NCI-H1092 (cell line): ENCODE measurements at regions not wholly inside any gene's neighbourhood (a gene's known extent, or its start where the extent isn't known, plus 50 kb on each side); places are given as distances from the start of the nearest gene placed in this dataset.

Experiments used
- DNase-seq: peaks from one replicate; lab custom pipeline; 2025; lab: John Stamatoyannopoulos, UW

DNA sequence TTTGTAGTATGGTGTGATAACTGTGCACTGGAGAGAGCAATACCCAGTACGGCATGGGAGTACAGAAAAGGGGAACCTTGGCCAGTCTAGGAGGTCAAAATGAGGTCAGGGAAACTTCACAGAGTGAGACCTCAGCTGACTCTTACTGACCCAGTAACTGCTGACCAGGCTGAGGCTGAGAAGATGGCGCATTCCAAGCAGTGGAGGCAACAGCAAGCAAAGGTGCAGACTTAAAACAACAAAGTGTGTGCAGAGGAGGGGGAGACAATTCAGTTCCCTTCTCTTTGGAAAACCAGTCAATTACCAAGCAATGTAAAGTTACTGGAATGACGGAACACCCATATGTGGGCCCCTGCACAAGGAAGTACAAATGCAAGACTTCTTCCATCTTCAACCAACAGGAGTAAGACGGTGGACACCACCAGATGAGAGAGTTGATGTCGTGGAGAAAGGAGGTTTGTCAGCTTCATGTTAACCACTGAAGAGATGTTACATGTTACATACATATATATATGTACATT is 54.6 kb upstream of the PRDX6 start:
- no peak for DNase-seq

DNA sequence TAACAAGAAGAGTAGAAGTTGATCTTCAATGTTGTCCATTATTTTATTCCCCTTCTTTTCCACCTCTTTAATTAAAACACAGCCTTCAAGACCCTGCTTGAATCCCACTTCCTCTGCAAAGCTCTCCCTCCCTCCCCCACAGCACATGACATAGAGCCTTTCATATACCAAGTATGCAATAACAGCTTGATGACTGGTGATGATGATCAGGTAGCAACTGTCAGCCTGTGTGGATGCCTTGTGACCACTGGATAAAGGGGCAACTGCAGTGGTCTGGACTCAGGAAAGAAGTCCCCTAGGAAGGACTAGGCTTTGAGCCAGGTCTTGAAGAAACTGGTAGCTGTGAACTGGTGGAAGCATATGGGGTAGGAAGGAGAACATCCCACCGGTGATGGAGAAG is 53.8 kb upstream of the PRDX6 start:
- no peak for DNase-seq

DNA sequence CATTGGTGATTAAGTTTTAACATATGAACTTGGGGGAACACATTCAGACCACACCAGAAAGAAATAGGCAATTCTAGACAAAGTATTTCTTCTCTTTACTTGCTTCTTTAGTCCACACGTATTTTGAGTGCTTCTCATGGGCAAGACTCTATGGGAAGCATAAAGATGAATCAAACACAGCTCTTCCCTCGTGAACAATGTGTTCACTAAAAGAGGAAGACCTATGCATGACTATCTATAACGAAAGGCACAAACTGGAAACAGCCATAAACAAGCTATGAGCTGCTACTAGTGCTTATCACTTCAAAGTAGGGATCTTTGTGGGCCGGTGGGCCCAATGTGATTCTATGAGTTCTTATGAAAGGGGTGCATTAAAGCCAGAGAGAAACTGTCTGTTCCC is 53.0 kb upstream of the PRDX6 start:
- no peak for DNase-seq

DNA sequence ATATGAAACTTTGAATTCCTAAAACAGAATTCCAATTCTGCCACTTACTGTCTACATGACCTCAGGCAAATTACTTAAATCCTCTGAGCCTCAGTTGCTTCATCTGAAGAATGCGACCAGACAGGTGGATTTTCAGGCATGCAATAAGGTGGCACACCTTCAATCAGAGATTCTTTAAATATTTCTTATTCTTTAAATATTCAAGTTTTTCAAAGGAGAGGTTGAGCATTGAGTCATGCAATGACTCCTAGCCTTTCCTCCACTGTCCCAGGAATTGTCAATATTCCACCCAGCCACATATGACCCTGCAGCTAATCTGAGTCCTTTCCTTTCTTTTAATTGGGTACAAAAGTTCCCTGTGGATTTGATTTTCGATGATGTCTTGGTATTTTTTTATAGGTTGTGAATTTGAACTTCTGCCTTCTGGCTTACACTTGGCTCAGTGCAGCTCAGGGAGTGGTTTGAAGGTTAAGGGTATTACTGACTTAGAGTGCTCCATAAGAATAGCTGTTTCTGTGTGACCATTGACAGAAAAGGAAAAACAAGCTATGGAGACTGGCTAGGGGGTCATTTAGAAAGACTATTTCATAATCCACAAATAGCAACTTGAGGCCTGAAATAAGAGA is 52.2 kb upstream of the PRDX6 start:
- no peak for DNase-seq

DNA sequence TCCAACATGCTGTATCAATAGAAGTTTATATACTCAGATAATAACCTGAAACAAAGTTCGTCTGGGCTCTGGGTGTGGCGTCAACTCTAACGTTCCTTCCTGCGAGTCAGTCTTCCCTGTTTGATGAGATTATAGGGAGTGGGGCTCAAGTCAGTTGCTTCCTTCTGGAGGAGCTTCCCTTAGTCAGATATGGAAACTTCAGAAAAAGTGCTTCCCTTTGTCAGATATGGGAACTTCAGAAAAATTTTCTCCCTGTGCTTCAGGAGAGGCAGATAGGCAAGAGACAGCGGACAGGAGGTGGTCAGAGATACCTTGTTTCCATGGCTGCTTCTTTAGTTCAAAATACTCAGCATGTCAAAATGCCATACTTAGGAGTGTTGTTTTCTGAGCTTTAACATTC is 51.1 kb upstream of the PRDX6 start:
- DNase-seq = no peak

DNA sequence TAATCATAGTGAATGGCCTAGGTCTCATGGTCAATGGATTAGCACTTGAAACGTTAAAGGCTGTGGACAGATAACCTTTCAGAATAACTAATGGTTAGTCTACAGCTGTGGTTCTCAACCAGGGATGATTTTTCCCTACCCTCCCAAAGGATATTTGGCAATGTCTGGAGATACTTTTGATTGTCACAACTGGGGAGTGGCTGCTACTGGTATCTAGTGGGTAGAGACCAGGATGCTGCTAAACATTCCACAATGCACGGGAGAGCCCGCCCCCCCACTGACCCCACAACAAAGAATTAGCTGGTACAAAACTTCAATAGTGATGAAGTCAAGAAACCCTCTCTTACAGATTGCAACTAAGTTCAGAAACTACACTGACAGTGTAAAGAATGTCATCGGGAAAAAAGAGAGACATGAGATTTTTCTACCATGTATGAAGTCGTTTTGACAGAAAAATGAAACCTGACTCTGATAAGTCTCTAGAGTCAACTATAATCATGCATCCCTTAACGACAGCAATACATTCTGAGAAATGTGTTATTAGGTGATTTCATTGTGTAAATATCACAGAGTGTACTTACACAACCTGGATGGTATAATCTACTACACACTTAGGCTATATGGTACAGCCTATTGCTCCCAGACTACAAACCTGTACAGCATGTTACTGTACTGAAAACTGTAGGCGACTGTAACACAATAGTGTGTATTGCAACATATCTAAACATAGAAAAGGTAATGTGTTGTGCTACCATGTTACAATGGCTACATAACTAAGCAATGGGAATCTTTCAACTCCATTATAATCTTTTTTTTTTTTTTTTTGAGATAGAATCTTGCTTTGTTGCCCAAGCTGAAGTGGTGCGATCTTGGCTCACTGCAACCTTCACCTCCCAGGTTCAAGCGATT is 49.7 kb upstream of the PRDX6 start:
- DNase-seq = no peak
